ENCODE measurements at regions not wholly inside any gene's neighbourhood (a gene's known extent, or its start where the extent isn't known, plus 50 kb on each side); places are given as distances from the start of the nearest gene placed in this dataset.

GRCh38 chr4:187826725-187827124 is 168.8 kb upstream of the ZFP42 start:
- ChIA-PET CTCF (no interaction called here), POLR2A (no interaction called here)
- H3K9me3 Mint-ChIP-seq = peaks cover 19% of the 10 kb centered on the region

GRCh38 chr4:187827631-187828030 is 167.9 kb upstream of the ZFP42 start:
- Mint-ChIP-seq H3K9me3 (peaks cover 24% of the 10 kb centered on the region), H3K4me3 (no peak overlapping the region), H3K27ac (no peak overlapping the region), H3K27me3 (no peaks in the 10 kb centered on the region), H3K4me1 (no peaks in the 10 kb centered on the region), H3K36me3 (ENCODE audit: low read depth) (no peaks in the 10 kb centered on the region)
- intact Hi-C loops (cut with micrococcal nuclease) = no loop called here
- CTCF ChIA-PET = no interaction called here
- ATAC-seq (ENCODE audit: low read depth) (no peak), DNase-seq (no peak)
- TF ChIP-seq CTCF (IDR thresholded peaks at IDR 0.05) = no peak
- POLR2A ChIA-PET = no interaction called here

More at GRCh38 chr4:187826725-187827124, 168.8 kb upstream of the ZFP42 start:
- no peaks in the 10 kb centered on the region for H3K4me1 Mint-ChIP-seq
- H3K27ac Mint-ChIP-seq = no peak overlapping the region
- ATAC-seq (ENCODE audit: low read depth) (no peak), DNase-seq (no peak)
- no peaks in the 10 kb centered on the region for H3K27me3 Mint-ChIP-seq
- TF ChIP-seq CTCF (IDR thresholded peaks at IDR 0.05) = no peak
- H3K4me3 Mint-ChIP-seq = no peak overlapping the region
- intact Hi-C loops (cut with micrococcal nuclease) = no loop called here
- no peaks in the 10 kb centered on the region for H3K36me3 Mint-ChIP-seq (ENCODE audit: low read depth)

- Mint-ChIP-seq H3K4me3 (no peak overlapping the region), H3K27ac (no peak overlapping the region), H3K4me1 (no peaks in the 10 kb centered on the region), H3K36me3 (ENCODE audit: low read depth) (no peaks in the 10 kb centered on the region), H3K9me3 (peaks cover 8% of the 10 kb centered on the region), H3K27me3 (no peaks in the 10 kb centered on the region)
- no peak for TF ChIP-seq CTCF (IDR thresholded peaks at IDR 0.05)
- CTCF ChIA-PET = no interaction called here
- no peak for DNase-seq
- POLR2A ChIA-PET = no interaction called here
- ATAC-seq (ENCODE audit: low read depth) = no peak
- intact Hi-C loops (cut with micrococcal nuclease) = no loop called here
These were observed 155.8 kb upstream of the ZFP42 start for GRCh38 chr4:187839765-187840164.

GRCh38 chr4:187840814-187841213 is 154.8 kb upstream of the ZFP42 start:
- no peak for TF ChIP-seq CTCF (IDR thresholded peaks at IDR 0.05)
- DNase-seq = no peak
- CTCF ChIA-PET = no interaction called here
- H3K27me3 Mint-ChIP-seq = no peaks in the 10 kb centered on the region
- no peak overlapping the region for H3K4me3 Mint-ChIP-seq
- H3K4me1 Mint-ChIP-seq = no peaks in the 10 kb centered on the region
- peaks cover 14% of the 10 kb centered on the region for H3K9me3 Mint-ChIP-seq
- POLR2A ChIA-PET = no interaction called here
- no peak overlapping the region for H3K27ac Mint-ChIP-seq
- H3K36me3 Mint-ChIP-seq (ENCODE audit: low read depth) = no peaks in the 10 kb centered on the region
- no peak for ATAC-seq (ENCODE audit: low read depth)
- intact Hi-C loops (cut with micrococcal nuclease) = no loop called here

GRCh38 chr4:187849556-187850225 is 145.9 kb upstream of the ZFP42 start:
- Mint-ChIP-seq H3K27ac (no peak overlapping the region), H3K4me3 (no peak overlapping the region), H3K36me3 (ENCODE audit: low read depth) (no peaks in the 10 kb centered on the region), H3K4me1 (no peaks in the 10 kb centered on the region), H3K27me3 (no peaks in the 10 kb centered on the region), H3K9me3 (peaks cover 14% of the 10 kb centered on the region)
- ChIA-PET POLR2A (no interaction called here), CTCF (no interaction called here)
- no peak for DNase-seq
- intact Hi-C loops (cut with micrococcal nuclease) = no loop called here
- no peak for TF ChIP-seq CTCF (IDR thresholded peaks at IDR 0.05)
- no peak for ATAC-seq (ENCODE audit: low read depth)
